Astrocyte (in vitro differentiated cells and primary cell): ENCODE measurements at regions not wholly inside any gene's neighbourhood (a gene's known extent, or its start where the extent isn't known, plus 50 kb on each side); places are given as distances from the start of the nearest gene placed in this dataset.

Source experiments
- DNase-seq: peaks from one replicate; pipeline ENCODE4 v3.0.0-alpha.2; 2010; ENCODE audit warnings: low read depth
- FAIRE-seq: peaks from 2 replicates; lab custom pipeline; 2011; peaks lifted over from hg19 to GRCh38; lab: Jason Lieb, UNC
- H2AFZ ChIP-seq: 2 replicates; pipeline ENCODE4 v1.6.0; 2012; ENCODE audit warnings: low read depth, low read length, inconsistent platforms
- H3K27ac ChIP-seq: 2 replicates; pipeline ENCODE4 v1.5.1; 2011; ENCODE audit warnings: low read depth, low read length, inconsistent platforms
- H3K27me3 ChIP-seq: 2 replicates; pipeline ENCODE4 v1.6.0; 2011; ENCODE audit warnings: low read length, inconsistent platforms; ENCODE audit not compliant: insufficient read depth
- H3K36me3 ChIP-seq: 2 replicates; pipeline ENCODE4 v1.5.1; 2011; ENCODE audit warnings: low read length, inconsistent platforms; ENCODE audit not compliant: insufficient read depth
- H3K4me1 ChIP-seq: 2 replicates; pipeline ENCODE4 v1.5.1; 2011; ENCODE audit warnings: low read length, inconsistent platforms; ENCODE audit not compliant: insufficient read depth
- H3K4me2 ChIP-seq: 2 replicates; pipeline ENCODE4 v1.6.0; 2012; ENCODE audit warnings: low read length, inconsistent platforms
- H3K4me3 ChIP-seq: 2 replicates; pipeline ENCODE4 v1.5.1; 2011; ENCODE audit warnings: low read depth, mild to moderate bottlenecking, low read length, inconsistent platforms; ENCODE audit not compliant: insufficient read depth
- H3K79me2 ChIP-seq: 2 replicates; pipeline ENCODE4 v1.6.0; 2012; ENCODE audit warnings: mild to moderate bottlenecking, low read length, inconsistent platforms; ENCODE audit not compliant: insufficient read depth
- H3K9ac ChIP-seq: 2 replicates; pipeline ENCODE4 v1.6.0; 2012; ENCODE audit warnings: mild to moderate bottlenecking, low read length, inconsistent platforms
- H3K9me3 ChIP-seq: 2 replicates; pipeline ENCODE4 v1.5.1; 2012; ENCODE audit warnings: low read depth, mild to moderate bottlenecking, low read length, inconsistent platforms; ENCODE audit not compliant: insufficient read depth
- H4K20me1 ChIP-seq: 2 replicates; pipeline ENCODE4 v1.6.0; 2012; ENCODE audit warnings: low read length, inconsistent platforms; ENCODE audit not compliant: insufficient read depth
- H3K27ac Mint-ChIP-seq: one replicate; pipeline ENCODE4 v1.8.0; 2021; ENCODE audit warnings: mild to moderate bottlenecking, mixed read lengths; ENCODE audit not compliant: unreplicated experiment
- H3K27me3 Mint-ChIP-seq: one replicate; pipeline ENCODE4 v1.8.0; 2021; ENCODE audit warnings: low read depth, mixed read lengths; ENCODE audit not compliant: unreplicated experiment
- H3K36me3 Mint-ChIP-seq: one replicate; pipeline ENCODE4 v1.8.0; 2021; ENCODE audit warnings: low read depth, mixed read lengths; ENCODE audit not compliant: unreplicated experiment
- H3K4me1 Mint-ChIP-seq: one replicate; pipeline ENCODE4 v1.8.0; 2021; ENCODE audit warnings: low read depth, mixed read lengths; ENCODE audit not compliant: unreplicated experiment
- H3K4me3 Mint-ChIP-seq: one replicate; pipeline ENCODE4 v1.8.0; 2021; ENCODE audit warnings: mild to moderate bottlenecking, moderate library complexity, mixed read lengths; ENCODE audit not compliant: unreplicated experiment
- H3K9me3 Mint-ChIP-seq: one replicate; pipeline ENCODE4 v1.8.0; 2021; ENCODE audit warnings: mild to moderate bottlenecking, mixed read lengths; ENCODE audit not compliant: unreplicated experiment
- CTCF ChIP-seq: IDR thresholded peaks from 2 replicates; pipeline ENCODE4 v1.5.1; 2011; ENCODE audit warnings: low read depth, mild to moderate bottlenecking, inconsistent platforms, low read length, moderate library complexity; ENCODE audit not compliant: insufficient read depth
- EZH2 ChIP-seq: IDR thresholded peaks from 2 replicates; pipeline ENCODE4 v1.6.1; 2012; ENCODE audit warnings: mild to moderate bottlenecking, low read length, inconsistent platforms; ENCODE audit not compliant: insufficient read depth

- no peaks in the 10 kb centered on the region for H3K4me1 ChIP-seq
- no peak overlapping the region for H3K27ac ChIP-seq
- Mint-ChIP-seq H3K4me3 (no peak overlapping the region), H3K27ac (no peak overlapping the region), H3K27me3 (peaks cover 40% of the 10 kb centered on the region), H3K4me1 (no peaks in the 10 kb centered on the region), H3K36me3 (peaks cover 4% of the 10 kb centered on the region), H3K9me3 (peaks cover 5% of the 10 kb centered on the region)
- no peak for FAIRE-seq
- H3K27me3 ChIP-seq: no peaks in the 10 kb centered on the region
- no peak overlapping the region for H3K4me2 ChIP-seq
- no peaks in the 10 kb centered on the region for H4K20me1 ChIP-seq
- H3K4me3 ChIP-seq: no peak overlapping the region
- H2AFZ ChIP-seq: no peak overlapping the region
- no peaks in the 10 kb centered on the region for H3K36me3 ChIP-seq
- no peak for DNase-seq
- H3K9ac ChIP-seq: no peak overlapping the region
- no peaks in the 10 kb centered on the region for H3K9me3 ChIP-seq
- no peaks in the 10 kb centered on the region for H3K79me2 ChIP-seq
- TF ChIP-seq EZH2 (no peak), CTCF (no peak)
Measured at GRCh38 chr17:79506150-79506870, 104.5 kb downstream of the RBFOX3 start.

- no peak overlapping the region for H3K27ac ChIP-seq
- no peaks in the 10 kb centered on the region for H4K20me1 ChIP-seq
- H3K27me3 Mint-ChIP-seq: peaks cover 37% of the 10 kb centered on the region
- no peaks in the 10 kb centered on the region for H3K4me1 ChIP-seq
- H3K9ac ChIP-seq: no peak overlapping the region
- H3K9me3 ChIP-seq: no peaks in the 10 kb centered on the region
- H3K4me2 ChIP-seq: no peak overlapping the region
- peaks cover 2% of the 10 kb centered on the region for H3K36me3 Mint-ChIP-seq
- no peak overlapping the region for H3K4me3 Mint-ChIP-seq
- no peak overlapping the region for H2AFZ ChIP-seq
- H3K79me2 ChIP-seq: no peaks in the 10 kb centered on the region
- no peak overlapping the region for H3K4me3 ChIP-seq
- TF ChIP-seq CTCF (no peak), EZH2 (no peak)
- peaks cover 3% of the 10 kb centered on the region for H3K4me1 Mint-ChIP-seq
- H3K27ac Mint-ChIP-seq: no peak overlapping the region
- H3K27me3 ChIP-seq: no peaks in the 10 kb centered on the region
- DNase-seq (no peak), FAIRE-seq (no peak)
- no peaks in the 10 kb centered on the region for H3K36me3 ChIP-seq
- H3K9me3 Mint-ChIP-seq: peaks cover 3% of the 10 kb centered on the region
Measured at GRCh38 chr17:79505199-79505598, 105.7 kb downstream of the RBFOX3 start.

- Histone ChIP-seq H3K9ac (no peak overlapping the region), H3K27me3 (peaks cover 2% of the 10 kb centered on the region), H3K79me2 (no peaks in the 10 kb centered on the region), H2AFZ (no peak overlapping the region), H3K4me1 (no peaks in the 10 kb centered on the region), H3K9me3 (no peaks in the 10 kb centered on the region), H3K27ac (no peak overlapping the region), H3K4me2 (no peak overlapping the region), H3K36me3 (no peaks in the 10 kb centered on the region), H3K4me3 (no peak overlapping the region), H4K20me1 (no peaks in the 10 kb centered on the region)
- Mint-ChIP-seq H3K36me3 (no peaks in the 10 kb centered on the region), H3K27ac (no peak overlapping the region), H3K9me3 (peaks cover 3% of the 10 kb centered on the region), H3K4me1 (peaks cover 3% of the 10 kb centered on the region), H3K27me3 (peaks cover 33% of the 10 kb centered on the region), H3K4me3 (no peak overlapping the region)
- DNase-seq: no peak
- no peak for TF ChIP-seq CTCF
- TF ChIP-seq EZH2: no peak
- FAIRE-seq: no peak
Measured at GRCh38 chr17:79504181-79504605, 106.7 kb downstream of the RBFOX3 start.
